Jurkat, Clone E6-1 (cell line): ENCODE measurements at regions not wholly inside any gene's neighbourhood (a gene's known extent, or its start where the extent isn't known, plus 50 kb on each side); places are given as distances from the start of the nearest gene placed in this dataset.

Source experiments
- DNase-seq: peaks from one replicate; pipeline ENCODE4 v3.0.0-alpha.2; 2011; ENCODE audit warnings: low read depth, low spot score
- H3K4me3 ChIP-seq: 2 replicates; pipeline ENCODE4 v1.5.1; 2011; ENCODE audit warnings: mild to moderate bottlenecking, low read length, control low read depth, moderate library complexity

DNA sequence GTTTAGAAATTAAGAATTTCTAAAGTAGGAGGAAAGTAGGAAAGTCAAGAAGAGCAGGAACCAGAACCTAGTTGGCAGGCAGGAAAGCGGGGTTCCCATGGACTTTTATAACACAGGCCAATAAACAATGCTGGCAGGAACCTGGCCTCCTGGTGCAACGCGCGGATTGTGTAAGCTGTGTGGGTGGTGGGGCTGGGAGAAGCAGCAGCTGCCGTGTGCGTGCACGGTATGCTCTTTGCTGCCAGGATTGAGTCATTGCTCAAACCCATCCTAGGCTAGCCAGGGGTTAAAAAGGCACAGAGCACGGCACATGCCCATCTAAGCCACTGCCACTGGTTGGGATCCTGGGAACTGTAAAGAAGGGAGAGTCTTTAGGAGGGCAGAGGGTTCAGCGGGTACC lies 209.9 kb upstream of the RGMA start:
- no peak for DNase-seq

DNA sequence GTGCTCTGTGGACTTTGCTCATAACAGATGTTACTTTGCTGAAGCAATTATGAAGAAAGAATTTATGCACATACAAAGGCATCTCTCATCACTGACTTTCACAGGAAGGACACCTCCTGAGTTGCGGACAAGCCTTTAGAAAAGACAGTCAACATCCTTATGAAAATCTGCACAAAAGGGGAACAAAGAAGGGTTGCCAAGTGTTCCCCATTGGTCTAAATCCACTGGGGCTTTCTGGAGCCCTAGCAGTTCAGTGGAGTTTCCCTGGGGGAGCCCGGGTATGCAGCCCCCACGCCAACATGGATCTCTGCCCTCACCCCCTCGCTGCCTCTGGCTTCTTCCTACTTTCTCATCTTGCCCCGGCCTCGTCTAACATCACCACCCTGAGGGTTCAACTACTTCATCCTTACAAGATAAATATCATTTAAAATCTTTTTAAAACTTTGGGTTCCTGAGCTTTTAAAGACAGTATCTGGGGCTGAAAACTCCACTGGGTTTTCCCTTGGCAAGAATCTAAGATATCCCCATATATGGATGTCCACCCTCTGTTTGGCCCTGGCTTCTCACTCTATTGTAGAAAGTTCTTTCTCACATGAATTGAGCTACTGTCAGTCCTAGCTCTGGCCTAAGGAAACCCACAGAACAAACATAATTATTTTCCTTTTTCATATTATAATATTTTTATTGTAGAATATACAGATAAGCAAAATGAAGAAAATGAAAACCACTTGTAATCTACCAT lies 207.9 kb upstream of the RGMA start:
- H3K4me3 ChIP-seq = no peak overlapping the region
- DNase-seq = no peak

More for the DNA sequence above, 209.9 kb upstream of the RGMA start:
- no peak overlapping the region for H3K4me3 ChIP-seq

DNA sequence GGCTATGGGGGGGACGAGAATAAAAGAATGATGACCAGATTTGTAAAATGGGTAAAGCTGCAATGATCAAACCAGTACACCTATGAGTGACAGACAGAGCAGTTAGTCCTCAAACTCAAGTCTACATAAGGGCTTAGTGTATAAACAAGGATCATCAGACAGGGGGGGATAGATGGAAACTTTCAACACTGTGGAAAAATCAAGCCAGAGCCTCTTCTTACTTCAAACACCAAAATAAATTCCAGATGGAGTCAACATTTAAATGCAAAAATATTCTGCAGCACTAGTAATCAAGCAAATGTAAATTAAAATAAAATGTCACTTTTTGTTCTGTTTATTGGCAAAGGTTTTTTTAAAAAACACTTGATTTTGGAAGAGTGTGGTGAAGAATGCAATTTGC lies 205.9 kb upstream of the RGMA start:
- no peak for DNase-seq
- H3K4me3 ChIP-seq = no peak overlapping the region

DNA sequence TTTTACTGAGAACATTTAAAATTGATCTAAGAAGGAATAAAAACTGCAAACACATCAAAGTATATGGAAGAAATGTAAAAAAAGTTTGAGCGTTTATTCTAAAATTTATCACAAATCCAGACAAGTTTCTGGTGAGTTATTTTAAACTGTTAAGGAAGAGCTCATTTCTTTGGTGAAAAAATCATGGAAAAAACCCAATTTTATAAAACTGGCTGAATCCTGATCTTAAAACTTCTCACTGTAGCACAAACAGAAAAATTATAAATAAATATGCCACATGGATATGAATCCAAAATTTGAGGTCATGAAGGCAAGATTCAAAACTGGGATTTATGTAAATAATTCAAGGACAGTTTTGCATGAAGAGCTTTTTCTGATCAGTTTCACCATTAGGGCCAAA lies 205.1 kb upstream of the RGMA start:
- no peak overlapping the region for H3K4me3 ChIP-seq
- no peak for DNase-seq

DNA sequence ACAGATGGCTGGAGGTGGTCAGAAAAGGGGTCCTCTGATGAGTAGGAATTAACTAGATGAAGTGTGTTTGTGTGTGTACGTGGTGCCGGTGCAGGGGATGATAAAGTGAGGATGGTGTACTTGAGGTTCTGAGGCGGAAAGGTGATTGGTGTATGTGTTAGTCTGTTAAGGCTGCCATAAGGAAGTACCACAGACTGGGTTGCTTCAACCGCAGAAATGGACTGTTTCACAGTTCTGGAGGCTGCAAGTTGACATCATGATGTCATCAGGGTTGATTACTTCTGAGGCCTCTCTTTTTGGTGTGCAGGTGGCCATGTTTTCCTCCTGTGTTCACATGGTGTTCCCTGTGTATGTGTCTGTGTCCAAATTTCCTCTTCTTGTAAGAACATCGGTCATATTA lies 202.4 kb upstream of the RGMA start:
- DNase-seq = peak; percentile 92
- H3K4me3 ChIP-seq = peak overlapping the region; percentile 2

DNA sequence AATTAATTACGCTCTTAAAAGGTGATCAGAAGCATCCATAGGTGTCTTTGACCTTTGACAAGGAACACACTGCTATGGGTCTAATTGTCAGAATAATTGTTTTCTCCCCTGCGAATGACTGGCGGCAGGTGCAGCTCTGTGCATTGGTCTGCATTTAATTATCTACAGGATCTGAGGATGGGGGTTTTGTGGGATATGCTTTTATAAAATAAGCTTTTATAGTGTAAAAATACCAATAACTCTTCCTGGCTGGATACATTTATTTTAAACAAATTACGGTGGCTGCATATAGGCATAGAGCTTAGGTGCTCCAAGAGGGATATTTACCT lies 201.6 kb upstream of the RGMA start:
- H3K4me3 ChIP-seq = peak overlapping the region; percentile 28

DNA sequence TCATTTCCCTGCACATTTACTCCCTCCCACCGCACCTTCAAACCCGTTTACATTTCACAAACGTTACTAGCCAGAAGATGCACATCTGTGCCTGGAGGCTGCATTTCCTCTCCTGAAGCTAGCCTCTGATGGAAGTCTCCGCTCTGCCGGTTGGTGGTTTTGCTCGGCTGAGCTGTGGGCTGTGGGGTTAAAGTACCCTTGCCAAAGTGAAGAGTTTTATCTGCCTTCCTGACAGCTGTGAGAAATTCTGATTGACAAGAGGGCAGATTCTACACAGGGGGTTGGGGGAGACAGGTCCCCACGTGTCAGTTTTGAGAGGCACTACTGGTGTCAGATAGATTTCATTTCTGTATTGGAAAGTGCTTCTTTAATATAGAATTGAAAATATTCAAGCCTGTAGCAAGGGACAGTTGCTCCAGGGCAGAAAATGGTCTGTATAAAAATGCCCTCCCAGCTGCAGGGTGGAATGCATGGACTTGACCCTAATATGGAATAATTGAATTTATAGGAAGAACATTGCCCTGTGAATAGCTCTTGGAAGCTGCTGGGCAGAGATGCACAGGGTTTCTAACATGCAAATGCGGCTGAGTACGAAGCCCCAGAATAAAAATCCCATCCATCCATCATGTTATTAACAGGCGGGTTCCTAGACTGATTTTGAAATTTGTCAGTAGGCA lies 201.1 kb upstream of the RGMA start:
- peak; percentile 100 for DNase-seq
- peak overlapping the region; percentile 28 for H3K4me3 ChIP-seq

More for the DNA sequence above, 201.6 kb upstream of the RGMA start:
- DNase-seq = peak; percentile 43

DNA sequence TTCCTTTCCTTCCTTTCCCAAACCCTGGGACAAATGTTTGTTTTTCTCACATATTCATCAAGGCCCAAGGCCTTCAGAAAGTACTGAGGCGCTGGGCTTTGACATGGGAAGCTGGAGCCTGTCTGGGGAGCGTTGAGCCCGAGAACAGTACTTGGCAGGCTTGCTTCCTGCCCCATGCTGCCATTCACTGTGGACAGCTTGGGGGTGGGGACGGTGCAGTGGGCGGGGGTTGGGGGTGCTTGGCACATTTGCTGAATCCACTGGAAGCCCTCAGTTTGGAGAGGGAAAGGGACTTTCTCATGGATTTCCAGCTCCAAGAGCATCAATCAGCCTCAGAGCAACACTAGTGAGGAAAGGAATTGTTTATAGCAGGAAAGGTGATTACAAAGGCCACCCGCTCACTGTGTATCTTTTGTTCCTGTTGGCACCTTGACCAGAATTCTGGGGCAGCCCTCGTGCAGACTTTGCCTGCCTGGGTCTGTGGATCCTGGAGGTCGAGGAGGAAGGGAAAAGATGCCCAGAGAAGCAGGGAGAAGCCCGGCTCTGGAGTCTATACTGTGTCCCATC lies 199.8 kb upstream of the RGMA start:
- no peak overlapping the region for H3K4me3 ChIP-seq
- DNase-seq = peak; percentile 28

DNA sequence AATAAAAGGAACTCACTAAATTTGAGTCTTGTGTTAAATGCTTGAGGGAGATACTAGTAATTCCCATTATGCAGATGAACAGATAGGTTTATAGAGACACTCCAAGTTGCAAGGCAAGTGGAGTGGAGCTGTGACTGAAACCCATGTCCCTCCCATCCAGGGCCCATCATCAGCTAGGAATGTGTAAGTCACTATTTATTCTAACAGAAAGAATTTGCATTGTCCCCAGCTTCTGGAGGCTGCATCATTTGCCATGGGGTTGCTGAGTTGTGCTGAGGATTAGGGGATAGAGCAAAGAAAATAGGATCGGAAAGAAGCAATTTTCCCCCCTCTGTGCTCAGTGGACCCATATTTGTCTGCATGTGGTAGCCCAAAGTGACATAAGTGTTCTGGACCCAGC lies 197.4 kb upstream of the RGMA start:
- DNase-seq = no peak
- no peak overlapping the region for H3K4me3 ChIP-seq

DNA sequence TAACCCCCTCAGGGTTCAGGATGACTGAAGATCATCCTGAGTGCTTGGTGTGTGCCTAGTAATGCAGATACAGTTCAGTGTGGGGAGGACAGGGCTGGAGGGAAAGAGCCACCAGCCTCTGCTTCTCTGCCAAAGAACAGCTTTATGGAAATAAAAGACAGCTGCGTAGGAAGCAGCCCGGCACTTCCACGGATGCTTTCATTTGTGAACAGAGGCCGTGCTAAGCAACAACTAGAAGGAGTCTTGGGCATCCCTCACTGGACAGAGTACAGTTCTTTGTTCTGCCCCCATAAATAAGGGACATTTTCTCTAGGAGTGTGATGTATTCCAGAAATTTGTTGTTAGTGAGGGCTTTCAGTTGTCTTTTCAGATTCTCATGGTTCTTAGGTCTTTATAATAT lies 194.8 kb upstream of the RGMA start:
- no peak for DNase-seq
- no peak overlapping the region for H3K4me3 ChIP-seq

DNA sequence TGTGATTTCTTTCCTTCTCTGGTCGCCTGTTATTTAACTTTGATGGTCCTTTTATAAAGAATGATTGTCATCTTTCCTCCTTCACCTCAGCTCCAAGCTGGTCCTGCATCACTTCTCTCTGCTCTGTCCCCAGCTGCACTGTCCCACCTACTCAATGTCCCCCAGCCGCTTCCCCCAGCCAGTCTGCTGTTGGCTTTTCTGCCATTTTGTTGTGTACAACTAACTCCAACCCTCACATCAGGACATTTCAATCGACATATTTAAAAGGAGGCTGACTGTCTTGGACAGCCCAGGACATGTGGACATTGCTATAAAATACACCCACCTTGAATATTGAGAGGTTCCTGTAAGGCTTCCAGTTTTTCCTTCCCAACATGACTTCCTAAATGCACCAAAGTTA lies 193.8 kb upstream of the RGMA start:
- H3K4me3 ChIP-seq = no peak overlapping the region
- DNase-seq = no peak

DNA sequence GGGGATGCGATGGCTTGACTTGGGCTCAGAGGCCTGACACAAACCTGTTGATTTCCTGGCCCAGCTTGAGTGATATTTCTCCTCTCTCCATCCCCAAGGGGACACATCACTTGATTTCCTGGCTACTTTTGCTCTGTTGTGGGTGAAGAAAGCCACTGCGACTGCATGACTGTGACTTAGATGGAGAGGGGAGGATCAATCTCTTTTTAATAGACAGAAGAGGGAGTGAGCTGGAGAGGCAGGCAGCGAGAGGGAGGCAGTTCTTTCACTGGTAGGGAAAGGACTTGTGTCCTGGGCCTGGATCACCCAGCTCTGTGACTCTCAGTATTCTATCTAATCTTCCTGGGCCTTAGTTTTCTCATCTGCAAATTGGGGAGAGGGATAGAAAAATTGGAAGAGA lies 189.8 kb upstream of the RGMA start:
- no peak for DNase-seq
- no peak overlapping the region for H3K4me3 ChIP-seq

DNA sequence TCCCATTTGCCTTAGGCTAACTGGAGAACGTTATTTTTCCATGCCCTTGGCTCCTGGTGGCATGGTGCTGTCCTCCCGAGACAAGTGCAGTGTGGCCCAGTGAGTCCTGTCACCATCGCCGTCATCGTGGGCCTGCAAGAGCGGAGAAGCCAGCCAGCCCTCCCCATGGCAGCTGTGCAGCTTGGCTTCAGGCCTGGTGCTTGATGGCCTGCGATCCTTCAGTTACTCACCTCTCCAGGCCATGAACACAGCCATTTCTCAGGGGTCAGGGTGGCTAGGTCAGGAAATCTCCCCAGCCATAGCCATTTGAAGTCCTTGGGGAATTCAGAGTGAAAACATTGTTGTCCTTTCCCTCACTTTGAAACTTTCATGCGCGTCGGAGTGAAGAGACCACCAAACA lies 189.0 kb upstream of the RGMA start:
- no peak for DNase-seq
- no peak overlapping the region for H3K4me3 ChIP-seq

DNA sequence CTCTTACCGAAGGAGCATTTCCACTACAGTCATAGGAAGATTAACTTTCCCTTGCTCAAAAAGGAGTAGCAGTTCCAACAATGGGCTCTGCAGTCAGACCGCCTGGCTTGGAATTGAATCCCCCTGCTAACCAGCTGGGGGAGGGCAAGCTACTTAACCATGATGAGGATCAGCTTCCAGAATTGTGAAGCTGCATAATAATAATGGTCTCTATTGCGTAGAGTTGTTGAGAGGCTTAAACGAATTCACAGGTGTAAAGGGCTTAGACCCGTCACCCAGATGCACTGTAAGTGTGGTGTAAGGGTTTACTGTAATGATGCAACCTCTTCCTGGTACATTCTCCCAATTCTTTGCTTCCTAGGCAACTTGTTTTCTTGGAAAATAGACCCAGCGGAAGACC lies 185.2 kb upstream of the RGMA start:
- DNase-seq = no peak

DNA sequence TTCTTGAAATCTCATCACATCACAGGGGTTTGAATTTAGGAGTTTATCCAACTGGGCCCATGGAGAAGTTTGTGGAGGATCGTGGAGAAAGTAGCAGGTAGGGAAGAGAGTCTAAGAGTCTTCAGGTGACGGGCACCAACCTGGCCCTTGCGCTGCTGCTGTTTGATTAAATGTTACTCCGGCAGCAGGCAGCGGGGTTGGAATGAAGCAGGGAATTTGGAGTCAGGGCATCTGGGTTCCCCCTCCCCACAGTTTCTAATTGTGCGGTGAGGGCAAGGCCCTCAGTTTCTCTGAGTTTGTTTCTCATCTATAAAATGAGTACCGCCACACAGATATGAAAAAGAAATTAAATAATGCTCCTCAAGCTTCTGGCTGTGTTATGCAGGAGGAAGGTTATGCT lies 182.9 kb upstream of the RGMA start:
- DNase-seq = no peak

More for the DNA sequence above, 185.2 kb upstream of the RGMA start:
- H3K4me3 ChIP-seq = no peak overlapping the region

DNA sequence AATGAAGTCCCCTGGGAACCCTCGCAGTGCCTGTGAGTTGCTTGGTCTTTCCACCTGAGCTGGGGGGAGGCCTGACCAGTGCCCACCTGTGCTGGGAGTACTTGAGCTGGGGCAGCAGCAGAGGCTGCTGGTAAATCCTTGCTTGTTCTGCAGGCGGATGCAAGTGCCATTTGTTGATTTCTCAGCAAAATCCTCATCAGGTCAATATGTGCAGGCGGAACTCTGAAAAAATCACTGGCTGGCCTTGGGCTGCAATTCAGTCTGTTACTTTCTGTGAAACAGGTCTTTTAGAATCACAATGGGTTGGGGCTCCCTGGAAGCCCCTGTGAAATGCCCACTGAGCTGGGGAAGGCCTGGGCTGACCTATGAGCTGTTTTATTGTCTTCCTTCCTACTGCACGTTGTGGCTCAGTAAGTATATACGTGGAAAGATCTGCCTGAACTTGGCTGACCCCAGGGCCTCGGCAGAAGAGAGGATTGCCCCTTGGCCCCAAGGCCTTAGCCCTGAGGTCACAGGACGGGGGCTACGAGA lies 182.0 kb upstream of the RGMA start:
- no peak for DNase-seq
- no peak overlapping the region for H3K4me3 ChIP-seq

More for the DNA sequence above, 182.9 kb upstream of the RGMA start:
- no peak overlapping the region for H3K4me3 ChIP-seq

DNA sequence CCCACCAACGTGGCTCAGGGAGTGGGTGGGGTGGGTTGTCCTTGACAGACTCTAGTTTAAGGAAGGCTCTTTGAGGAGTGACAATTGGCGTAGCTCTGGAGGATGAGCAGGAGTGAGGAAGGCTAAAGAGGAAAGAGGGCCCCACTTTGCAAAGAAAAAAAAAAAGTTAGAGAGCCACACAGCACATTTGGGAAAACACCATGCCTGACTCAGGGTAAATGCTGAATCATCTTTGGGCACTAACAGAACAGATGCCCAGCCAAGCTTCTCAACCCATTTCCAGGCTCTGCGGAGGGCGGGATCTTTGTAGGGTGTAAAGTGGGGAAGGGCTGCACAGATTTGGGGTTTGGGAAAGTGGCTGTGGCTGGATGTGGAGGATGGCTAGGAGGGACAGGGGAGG lies 179.1 kb upstream of the RGMA start:
- DNase-seq = no peak

DNA sequence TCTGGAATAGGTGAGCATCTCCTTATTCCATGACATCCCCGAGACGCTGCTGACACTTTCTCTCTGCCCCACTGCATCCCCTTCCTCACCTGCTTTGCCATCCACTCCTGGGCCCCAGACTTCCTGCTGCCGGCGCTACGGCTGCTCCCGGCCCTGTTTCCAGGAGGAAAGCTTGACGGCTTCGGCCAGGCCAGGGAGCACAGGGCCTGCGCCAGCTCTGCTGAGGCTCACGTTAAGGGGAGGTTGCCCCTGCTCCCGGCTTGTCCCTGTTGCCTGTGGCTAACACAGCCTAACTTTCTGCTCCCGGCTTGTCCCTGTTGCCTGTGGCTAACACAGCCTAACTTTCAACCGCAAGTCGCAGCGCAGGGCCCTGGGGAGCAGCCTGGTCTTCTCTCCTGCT lies 177.3 kb upstream of the RGMA start:
- no peak for DNase-seq
- H3K4me3 ChIP-seq = no peak overlapping the region

More for the DNA sequence above, 179.1 kb upstream of the RGMA start:
- no peak overlapping the region for H3K4me3 ChIP-seq

DNA sequence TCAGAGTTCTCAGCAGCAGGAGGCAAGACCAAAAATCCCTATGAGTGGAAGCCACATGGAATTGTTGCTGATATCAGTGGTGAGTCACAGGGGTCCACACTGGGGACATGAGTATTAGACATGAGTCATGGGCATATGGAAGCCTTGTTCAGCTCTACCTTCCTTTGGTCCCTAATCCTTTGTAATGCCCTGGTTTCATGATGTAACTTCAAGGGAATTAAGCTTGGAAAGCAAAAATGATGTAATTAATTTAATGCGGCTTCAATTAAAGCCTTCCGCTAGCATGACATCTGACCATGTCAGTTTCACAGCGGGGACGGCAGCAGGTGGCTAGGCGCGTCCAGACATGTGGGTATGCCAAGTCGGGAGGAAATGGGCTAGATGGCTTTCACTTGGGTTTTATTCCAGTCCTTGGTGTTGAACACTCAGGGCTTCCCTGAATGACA lies 176.1 kb upstream of the RGMA start:
- H3K4me3 ChIP-seq = no peak overlapping the region
- no peak for DNase-seq

DNA sequence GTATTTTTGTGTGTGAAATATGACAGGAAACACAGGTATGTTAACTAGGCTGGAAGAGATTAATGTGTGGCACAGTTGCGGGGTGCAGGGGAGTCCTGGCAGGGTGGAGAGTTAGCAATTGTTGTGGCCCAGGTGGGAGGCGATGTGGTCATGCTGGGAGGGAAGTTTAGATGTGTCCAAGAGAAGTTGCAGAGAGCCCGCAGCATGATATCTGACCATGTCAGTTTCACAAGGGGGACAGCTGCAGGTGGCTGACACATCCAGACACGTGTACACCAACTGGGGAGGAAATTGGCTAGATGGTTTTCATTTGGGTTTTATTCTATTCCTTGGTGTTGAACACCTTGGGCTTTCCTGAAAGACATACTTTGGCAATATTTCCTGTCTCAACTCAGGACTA lies 172.8 kb upstream of the RGMA start:
- DNase-seq = peak; percentile 49
- H3K4me3 ChIP-seq = no peak overlapping the region
